ENCODE measurements at regions not wholly inside any gene's neighbourhood (a gene's known extent, or its start where the extent isn't known, plus 50 kb on each side); places are given as distances from the start of the nearest gene placed in this dataset.

GRCh38 chr6:137378090-137378369 is 116.2 kb downstream of the OLIG3 start:
- Histone ChIP-seq H3K4me1 (no peaks in the 10 kb centered on the region), H3K27ac (no peak overlapping the region), H3K36me3 (no peaks in the 10 kb centered on the region), H3K9me3 (no peaks in the 10 kb centered on the region), H3K27me3 (no peaks in the 10 kb centered on the region), H3K4me3 (replicated peaks in 1 of 3) (no peak overlapping the region)
- DNase-seq: no peak
- WGBS, 2 donors: 91 to 96% methylated on average over 2 of the region's 2 CpGs
- TF ChIP-seq POLR2A (IDR thresholded peaks at IDR 0.05) (no peak), CTCF (IDR thresholded peaks at IDR 0.05) (no peak)
- intact Hi-C loops (cut with DNase I): no loop called here

- H3K27ac ChIP-seq: no peak overlapping the region
- no peaks in the 10 kb centered on the region for H3K4me1 ChIP-seq
- no peaks in the 10 kb centered on the region for H3K36me3 ChIP-seq
- no peak overlapping the region for H3K4me3 ChIP-seq (replicated peaks in 1 of 3)
- WGBS, 2 donors: 95 to 97% methylated on average over 1 of the region's 1 CpG
- no peak for TF ChIP-seq CTCF (IDR thresholded peaks at IDR 0.05)
- H3K27me3 ChIP-seq: no peaks in the 10 kb centered on the region
- intact Hi-C loops (cut with DNase I): no loop called here
- DNase-seq: no peak
- no peaks in the 10 kb centered on the region for H3K9me3 ChIP-seq
These were observed 120.9 kb downstream of the OLIG3 start for GRCh38 chr6:137373296-137373695.

GRCh38 chr6:137372532-137372931 is 121.7 kb downstream of the OLIG3 start:
- H3K27me3 ChIP-seq: no peaks in the 10 kb centered on the region
- no peak for DNase-seq
- no peak overlapping the region for H3K27ac ChIP-seq
- TF ChIP-seq CTCF (IDR thresholded peaks at IDR 0.05) (no peak), POLR2A (IDR thresholded peaks at IDR 0.05) (no peak)
- WGBS, 2 donors: 67 to 74% methylated on average over 2 of the region's 2 CpGs
- no peaks in the 10 kb centered on the region for H3K36me3 ChIP-seq
- intact Hi-C loops (cut with DNase I): no loop called here
- no peaks in the 10 kb centered on the region for H3K4me1 ChIP-seq
- no peaks in the 10 kb centered on the region for H3K9me3 ChIP-seq
- no peak overlapping the region for H3K4me3 ChIP-seq (replicated peaks in 1 of 3)

- no peak for TF ChIP-seq POLR2A (IDR thresholded peaks at IDR 0.05)
- no peak for TF ChIP-seq CTCF (IDR thresholded peaks at IDR 0.05)
- 94 to 97% methylated on average over 4 of the region's 4 CpGs for WGBS, 2 donors
- Histone ChIP-seq H3K36me3 (no peaks in the 10 kb centered on the region), H3K27ac (no peak overlapping the region), H3K9me3 (no peaks in the 10 kb centered on the region), H3K27me3 (no peaks in the 10 kb centered on the region), H3K4me1 (no peaks in the 10 kb centered on the region), H3K4me3 (replicated peaks in 1 of 3) (no peak overlapping the region)
- intact Hi-C loops (cut with DNase I): no loop called here
- no peak for DNase-seq
These were observed 122.6 kb downstream of the OLIG3 start for GRCh38 chr6:137371634-137372016.

- no peak overlapping the region for H3K27ac ChIP-seq
- TF ChIP-seq CTCF (IDR thresholded peaks at IDR 0.05): no peak
- TF ChIP-seq POLR2A (IDR thresholded peaks at IDR 0.05): no peak
- WGBS, 2 donors: 67 to 74% methylated on average over 2 of the region's 2 CpGs
These were observed 123.1 kb downstream of the OLIG3 start for GRCh38 chr6:137370871-137371633.

More at GRCh38 chr6:137370871-137371633, 123.1 kb downstream of the OLIG3 start:
- Histone ChIP-seq H3K4me1 (no peaks in the 10 kb centered on the region), H3K36me3 (no peaks in the 10 kb centered on the region), H3K27me3 (no peaks in the 10 kb centered on the region), H3K9me3 (no peaks in the 10 kb centered on the region), H3K4me3 (replicated peaks in 1 of 3) (no peak overlapping the region)
- intact Hi-C loops (cut with DNase I): no loop called here
- DNase-seq: no peak

Data from thyroid gland (tissue), 4 donors.